Endothelial cell of umbilical vein (primary cell): ENCODE measurements at regions not wholly inside any gene's neighbourhood (a gene's known extent, or its start where the extent isn't known, plus 50 kb on each side); places are given as distances from the start of the nearest gene placed in this dataset.

ENCODE experiments used
- BruUV-seq: library from RNA; stranded (reverse); fragments of 400-500 nt; replicated peaks from 2 replicates; lab custom pipeline; 2021; lab: Mats Ljungman, UMichigan
- CTCF ChIA-PET: fragments of 300-600, 350-600 bp; sonication (Branson Sonifier 250); formaldehyde crosslinking; loops from one replicate; lab custom pipeline; 2021; ENCODE audit warnings: antibody characterized with exemption, inconsistent platforms; lab: Charles Lee
- POLR2A ChIA-PET: fragments of 300-600, 350-600 bp; sonication (Branson Sonifier 250); formaldehyde crosslinking; loops from one replicate; lab custom pipeline; 2021; ENCODE audit warnings: antibody characterized with exemption, inconsistent platforms; lab: Charles Lee
- DNase-seq: peaks from one replicate; pipeline ENCODE4 v3.0.0-alpha.2; 2011; ENCODE audit warnings: low read depth, low spot score
- FAIRE-seq: peaks from 2 replicates; lab custom pipeline; 2011; peaks lifted over from hg19 to GRCh38; lab: Jason Lieb, UNC
- H2AFZ ChIP-seq: 2 replicates; pipeline ENCODE4 v1.6.0; 2012; ENCODE audit warnings: low read depth, low read length, control low read depth, inconsistent platforms
- H3K27ac ChIP-seq: 2 replicates; pipeline ENCODE4 v1.5.1; 2011; ENCODE audit warnings: low read depth, mild to moderate bottlenecking, control low read depth, low read length, moderate library complexity; ENCODE audit not compliant: insufficient read depth
- H3K27me3 ChIP-seq, 2 experiments: 2 replicates each; pipeline versions ENCODE4 v1.6.0 to v1.6.1; 2011; ENCODE audit warnings: low read length in 2 of 2, mixed read lengths in 1 of 2; ENCODE audit not compliant: control insufficient read depth in 2 of 2, insufficient read depth in 2 of 2
- H3K36me3 ChIP-seq, 2 experiments: 2 replicates in 1 of 2; 3 replicates in 1 of 2; pipeline ENCODE4 v1.5.1; 2011; ENCODE audit warnings: low read length in 2 of 2, mild to moderate bottlenecking in 1 of 2, moderate library complexity in 1 of 2; ENCODE audit not compliant: control insufficient read depth in 2 of 2, insufficient read depth in 2 of 2; ENCODE audit errors: extremely low read depth in 1 of 2
- H3K4me1 ChIP-seq: 3 replicates; pipeline ENCODE4 v1.5.1; 2011; ENCODE audit warnings: mild to moderate bottlenecking, low read length; ENCODE audit not compliant: control insufficient read depth, insufficient read depth; ENCODE audit errors: extremely low read depth
- H3K4me2 ChIP-seq: 2 replicates; pipeline ENCODE4 v1.6.1; 2011; ENCODE audit warnings: low read length, control low read depth, mixed read lengths; ENCODE audit not compliant: insufficient read depth
- H3K4me3 ChIP-seq, 3 experiments: fragments of 200-600 bp in 1 of 3; sonication (generic), shearing (Covaris generic) in 1 of 3; replicated peaks in 1 of 3; 2 replicates each; pipeline ENCODE4 v1.5.1; 2011 to 2016; ENCODE audit warnings: control low read depth in 3 of 3, low read length in 3 of 3, mild to moderate bottlenecking in 2 of 3, inconsistent platforms in 1 of 3, low read depth in 1 of 3, moderate library complexity in 1 of 3; ENCODE audit not compliant: insufficient read depth in 1 of 3
- H3K79me2 ChIP-seq: 2 replicates; pipeline ENCODE4 v1.6.0; 2012; ENCODE audit warnings: low read length, inconsistent platforms; ENCODE audit not compliant: control insufficient read depth, insufficient read depth
- H3K9ac ChIP-seq: replicated peaks from 2 replicates; pipeline ENCODE3; 2011; ENCODE audit warnings: low read length, control low read depth; ENCODE audit not compliant: insufficient read depth; ENCODE audit errors: extremely low read depth
- H3K9me1 ChIP-seq: replicated peaks from 3 replicates; pipeline ENCODE4 v1.6.0; 2011; ENCODE audit warnings: mild to moderate bottlenecking, low read length; ENCODE audit not compliant: control insufficient read depth, insufficient read depth; ENCODE audit errors: extremely low read depth
- H3K9me3 ChIP-seq: replicated peaks from 2 replicates; pipeline ENCODE4 v1.5.1; 2012; ENCODE audit warnings: low read length, inconsistent platforms; ENCODE audit not compliant: control insufficient read depth, insufficient read depth
- H4K20me1 ChIP-seq: replicated peaks from 2 replicates; pipeline ENCODE3; 2011; ENCODE audit warnings: mild to moderate bottlenecking, low read length; ENCODE audit not compliant: control insufficient read depth, insufficient read depth; ENCODE audit errors: extremely low read depth
- EZH2 ChIP-seq: IDR thresholded peaks from 2 replicates; pipeline ENCODE4 v1.6.1; 2012; ENCODE audit warnings: borderline replicate concordance, low read depth, mild to moderate bottlenecking, moderate library complexity, low read length, inconsistent platforms; ENCODE audit not compliant: severe bottlenecking
- FOS ChIP-seq: IDR thresholded peaks from 2 replicates; pipeline ENCODE4 v1.6.1; 2011; ENCODE audit warnings: mild to moderate bottlenecking, low read length, moderate library complexity, borderline replicate concordance; ENCODE audit not compliant: insufficient read depth
- GATA2 ChIP-seq: IDR thresholded peaks from 2 replicates; pipeline ENCODE4 v1.7.0; 2011; ENCODE audit warnings: low read depth, mild to moderate bottlenecking, moderate library complexity, mixed read lengths, low read length; ENCODE audit not compliant: insufficient read length, insufficient read depth
- JUN ChIP-seq: IDR thresholded peaks from 2 replicates; pipeline ENCODE4 v1.6.1; 2011; ENCODE audit warnings: borderline replicate concordance, low read depth; ENCODE audit not compliant: insufficient read length, insufficient read depth
- MYC ChIP-seq: IDR thresholded peaks from one replicate; pipeline ENCODE4 v1.6.1; 2011; ENCODE audit warnings: mild to moderate bottlenecking, low read depth, low read length
- POLR2A ChIP-seq: IDR thresholded peaks from 2 replicates; pipeline ENCODE4 v1.6.1; 2012; ENCODE audit warnings: low read depth, mild to moderate bottlenecking, control low read depth, low read length
- POLR2AphosphoS5 ChIP-seq: IDR thresholded peaks from 2 replicates; pipeline ENCODE4 v1.6.1; 2012; ENCODE audit warnings: low read depth, mild to moderate bottlenecking, control low read depth, low read length, moderate library complexity; ENCODE audit not compliant: insufficient read depth
- dilution Hi-C: fragments of 300-500 bp; cut with MboI; formaldehyde crosslinking; loops from one replicate; pipeline ENCODE4 v1.15.0; 2019; ENCODE audit warnings: low sequenced_read_pairs; ENCODE audit not compliant: extremely low pct_ligation_motif_present
- intact Hi-C: fragments of 100-400 bp; cut with micrococcal nuclease; formaldehyde crosslinking; loops from one replicate; pipeline ENCODE4 v1.10.0; 2022
- TF ChIP-seq, protein P1 (sequence below): IDR thresholded peaks from 2 replicates; pipeline ENCODE4 v1.6.1; 2011; ENCODE audit not compliant: insufficient read depth, insufficient read length
- TF ChIP-seq, protein P2 (sequence below), 2 donors: IDR thresholded peaks; 1 replicate in 1 of 2; 2 replicates in 1 of 2; pipeline ENCODE4 v1.5.1; 2011; ENCODE audit warnings: low read length in 2 of 2, mild to moderate bottlenecking in 2 of 2, moderate library complexity in 2 of 2, control low read depth in 1 of 2, inconsistent platforms in 1 of 2, low read depth in 1 of 2; ENCODE audit not compliant: insufficient read depth in 1 of 2; ENCODE audit errors: extremely low read depth in 1 of 2

DNA sequence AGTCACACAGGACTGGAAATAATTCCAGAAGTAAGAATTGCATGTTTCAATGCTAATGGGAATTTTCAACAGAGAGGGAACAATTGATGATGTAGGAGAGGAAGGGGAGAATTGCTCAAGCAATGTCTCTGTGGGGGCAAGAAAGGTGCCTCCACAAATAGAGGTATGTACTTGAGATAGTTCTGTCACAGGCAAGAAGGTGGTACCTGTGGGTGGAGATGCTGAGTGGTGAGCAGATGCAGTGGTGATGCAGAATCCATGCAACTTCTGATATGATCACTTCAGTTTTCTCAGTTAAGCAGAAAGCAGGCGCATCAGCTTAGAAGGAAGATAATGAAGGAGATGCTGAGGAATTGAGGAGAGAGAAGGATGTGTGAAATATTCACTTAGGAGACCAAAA is 55.1 kb upstream of the SEC24B start:
- Histone ChIP-seq H3K9me1 (no peaks in the 10 kb centered on the region), H3K4me1 (no peaks in the 10 kb centered on the region), H3K9me3 (no peaks in the 10 kb centered on the region), H4K20me1 (no peaks in the 10 kb centered on the region), H3K4me3 (no peak overlapping the region), H3K27ac (no peak overlapping the region), H3K9ac (no peak overlapping the region), H3K79me2 (no peaks in the 10 kb centered on the region), H3K36me3 (no peaks in the 10 kb centered on the region), H3K27me3 (peaks cover 2 to 6% of the 10 kb centered on the region in 2 experiments), H2AFZ (no peak overlapping the region), H3K4me2 (no peak overlapping the region)
- DNase-seq, result no peak
- TF ChIP-seq FOS (no peak), POLR2A (no peak), GATA2 (no peak)
- intact Hi-C loops (no loop called here), dilution Hi-C loops (no loop called here)
- ChIA-PET CTCF (no interaction called here), POLR2A (no interaction called here)
- no peak for FAIRE-seq
- BruUV-seq, result no TSS peak

DNA sequence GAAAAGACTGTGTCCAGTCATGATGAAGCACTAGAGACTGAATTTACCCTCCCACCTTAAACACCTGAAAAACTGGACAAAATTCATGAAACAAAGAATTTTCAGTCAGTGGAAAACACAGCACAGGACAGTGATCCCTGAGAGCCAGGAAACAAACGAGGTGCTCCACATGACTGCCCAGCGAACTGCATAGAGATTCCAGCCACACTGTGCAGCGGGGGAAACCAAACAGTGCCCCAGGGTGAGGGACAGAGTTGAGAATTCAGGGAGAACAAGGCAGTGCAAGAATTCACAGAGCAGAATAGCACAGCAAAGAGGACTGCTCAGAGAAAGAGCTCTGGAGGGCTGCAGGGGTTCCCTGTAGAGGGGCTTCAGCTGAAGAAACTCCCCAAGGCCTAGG is 55.5 kb upstream of the SEC24B start:
- intact Hi-C loops, result no loop called here
- dilution Hi-C loops, result no loop called here

More for the DNA sequence above, 55.5 kb upstream of the SEC24B start:
- no peak for FAIRE-seq
- ChIA-PET POLR2A (no interaction called here), CTCF (no interaction called here)
- Histone ChIP-seq H3K4me3 (no peak overlapping the region), H2AFZ (no peak overlapping the region), H3K9me3 (no peaks in the 10 kb centered on the region), H3K27ac (no peak overlapping the region), H3K79me2 (no peaks in the 10 kb centered on the region), H3K9ac (no peak overlapping the region), H3K27me3 (peaks cover 2 to 6% of the 10 kb centered on the region in 2 experiments), H3K36me3 (no peaks in the 10 kb centered on the region), H4K20me1 (no peaks in the 10 kb centered on the region), H3K9me1 (no peaks in the 10 kb centered on the region), H3K4me2 (no peak overlapping the region), H3K4me1 (no peaks in the 10 kb centered on the region)
- TF ChIP-seq, protein P1, sequence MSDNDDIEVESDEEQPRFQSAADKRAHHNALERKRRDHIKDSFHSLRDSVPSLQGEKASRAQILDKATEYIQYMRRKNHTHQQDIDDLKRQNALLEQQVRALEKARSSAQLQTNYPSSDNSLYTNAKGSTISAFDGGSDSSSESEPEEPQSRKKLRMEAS, result no peak
- no peak for TF ChIP-seq MYC
- TF ChIP-seq POLR2A, result no peak
- no peak for TF ChIP-seq GATA2
- TF ChIP-seq, protein P2, sequence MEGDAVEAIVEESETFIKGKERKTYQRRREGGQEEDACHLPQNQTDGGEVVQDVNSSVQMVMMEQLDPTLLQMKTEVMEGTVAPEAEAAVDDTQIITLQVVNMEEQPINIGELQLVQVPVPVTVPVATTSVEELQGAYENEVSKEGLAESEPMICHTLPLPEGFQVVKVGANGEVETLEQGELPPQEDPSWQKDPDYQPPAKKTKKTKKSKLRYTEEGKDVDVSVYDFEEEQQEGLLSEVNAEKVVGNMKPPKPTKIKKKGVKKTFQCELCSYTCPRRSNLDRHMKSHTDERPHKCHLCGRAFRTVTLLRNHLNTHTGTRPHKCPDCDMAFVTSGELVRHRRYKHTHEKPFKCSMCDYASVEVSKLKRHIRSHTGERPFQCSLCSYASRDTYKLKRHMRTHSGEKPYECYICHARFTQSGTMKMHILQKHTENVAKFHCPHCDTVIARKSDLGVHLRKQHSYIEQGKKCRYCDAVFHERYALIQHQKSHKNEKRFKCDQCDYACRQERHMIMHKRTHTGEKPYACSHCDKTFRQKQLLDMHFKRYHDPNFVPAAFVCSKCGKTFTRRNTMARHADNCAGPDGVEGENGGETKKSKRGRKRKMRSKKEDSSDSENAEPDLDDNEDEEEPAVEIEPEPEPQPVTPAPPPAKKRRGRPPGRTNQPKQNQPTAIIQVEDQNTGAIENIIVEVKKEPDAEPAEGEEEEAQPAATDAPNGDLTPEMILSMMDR (IDR thresholded peaks at IDR 0.05; ENCODE audit: extremely low read depth in 1 of 2, insufficient read depth in 1 of 2, low read depth in 1 of 2, low read length in 2 of 2), result no peak
- TF ChIP-seq FOS, result no peak
- no peak for TF ChIP-seq JUN
- no peak for TF ChIP-seq EZH2
- no peak for TF ChIP-seq POLR2AphosphoS5
- BruUV-seq, result no TSS peak
- DNase-seq, result no peak
